Ovary (tissue), 7 donors: ENCODE measurements at regions not wholly inside any gene's neighbourhood (a gene's known extent, or its start where the extent isn't known, plus 50 kb on each side); places are given as distances from the start of the nearest gene placed in this dataset.

ENCODE experiments used
- DNase-seq, 5 donors: peaks; one replicate each; pipeline ENCODE4 v3.0.0-alpha.2; 2019 to 2020
- H3K27ac ChIP-seq, 2 donors: fragments of 200-600 bp; one replicate each; pipeline versions ENCODE4 v1.5.1 to v1.8.0; 2019 to 2022
- H3K27me3 ChIP-seq: fragments of 200-600 bp; one replicate; pipeline ENCODE4 v1.8.0; 2022
- H3K36me3 ChIP-seq: fragments of 200-600 bp; sonication (generic); one replicate; pipeline ENCODE4 v1.5.1; 2019
- H3K4me1 ChIP-seq: one replicate; pipeline ENCODE4 v1.8.1; 2013; ENCODE audit warnings: mild to moderate bottlenecking, moderate library complexity; ENCODE audit not compliant: insufficient read depth
- H3K4me3 ChIP-seq: fragments of 200-600 bp; sonication (generic); one replicate; pipeline ENCODE4 v1.5.1; 2017
- H3K9me3 ChIP-seq, 2 donors: fragments of 200-600 bp in 1 of 2; sonication (generic) in 1 of 2; one replicate each; pipeline versions ENCODE4 v1.5.1 to v1.8.1; 2013 to 2019; ENCODE audit warnings: mild to moderate bottlenecking in 1 of 2, moderate library complexity in 1 of 2
- CTCF ChIP-seq, 3 donors: fragments of 450-650 bp in 2 of 3; fragments of 200-600 bp in 1 of 3; IDR thresholded peaks; one replicate each; pipeline versions ENCODE4 v1.5.1 to v1.8.0; 2016 to 2022; ENCODE audit warnings: antibody characterized with exemption in 3 of 3, mild to moderate bottlenecking in 1 of 3
- EP300 ChIP-seq: sonication (generic); formaldehyde crosslinking; IDR thresholded peaks from one replicate; pipeline ENCODE4 v1.6.1; 2017; ENCODE audit warnings: antibody characterized with exemption
- POLR2A ChIP-seq: fragments of 450-650 bp; IDR thresholded peaks from one replicate; pipeline ENCODE4 v1.6.1; 2017; ENCODE audit warnings: antibody characterized with exemption, mild to moderate bottlenecking, moderate library complexity
- WGBS, 3 donors: extraction: QIAGEN DNeasy Blood & Tissue Kit in 1 of 3; methylation state at CpG; one replicate each; pipeline versions ENCODE4 v1.1.5 to v1.1.7; 2013 to 2017; 5-methylcytosine and 5-hydroxymethylcytosine counted together
- intact Hi-C, 4 donors: fragments of 100-400 bp; cut with DNase I; formaldehyde crosslinking; loops; one replicate each; pipeline versions ENCODE4 v1.11.0 to v1.15.1; 2022 to 2023
- donor health status: DM: no; HTN: no; CAD: no; lungs with moderate emphysema.
- donor health status: DM: no; HTN: no; CAD: no.
- donor health status: Bipolar disorder and iron deficiency.
- donor health status: DM: no; HTN: no; CAD: no.
- donor health status: DM: yes; HTN: yes; CAD: no.

GRCh38 chr1:4056422-4056821 is 156.3 kb upstream of the C1orf174 start:
- intact Hi-C loops: no loop called here
- WGBS, 3 donors: 84 to 88% (median 88%) methylated on average over 9 of the region's 9 CpGs
- no peaks in the 10 kb centered on the region for H3K36me3 ChIP-seq

DNA sequence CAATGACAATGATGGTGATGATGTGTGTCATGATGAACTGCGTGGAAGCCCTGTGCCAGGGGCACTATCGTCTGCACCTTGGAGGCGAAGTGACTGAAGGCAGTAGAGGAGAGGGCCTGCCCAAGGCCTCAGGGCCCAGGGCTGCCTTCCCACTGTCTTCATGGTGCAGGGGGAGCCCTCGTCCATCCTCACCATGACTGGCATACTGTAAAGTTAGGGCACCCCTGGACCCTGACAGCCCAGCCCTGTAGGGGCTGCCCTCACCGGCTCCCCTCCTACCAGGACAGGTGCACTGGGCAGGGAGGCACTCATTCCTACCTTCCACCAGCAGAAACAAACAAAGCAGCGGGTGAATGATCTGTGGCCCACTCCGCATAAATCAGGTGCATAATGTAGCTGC is 156.9 kb upstream of the C1orf174 start:
- intact Hi-C loops: no loop called here
- Histone ChIP-seq H3K36me3 (no peaks in the 10 kb centered on the region), H3K9me3 (no peaks in the 10 kb centered on the region), H3K4me1 (no peaks in the 10 kb centered on the region), H3K27me3 (no peaks in the 10 kb centered on the region), H3K4me3 (no peak overlapping the region), H3K27ac (no peak overlapping the region)
- TF ChIP-seq CTCF (IDR thresholded peaks at IDR 0.05) (no peak), EP300 (no peak), POLR2A (no peak)
- WGBS, 3 donors: 77 to 83% (median 82%) methylated on average over 7 of the region's 7 CpGs
- DNase-seq: no peak

More at GRCh38 chr1:4056422-4056821, 156.3 kb upstream of the C1orf174 start:
- TF ChIP-seq POLR2A (no peak), EP300 (no peak), CTCF (IDR thresholded peaks at IDR 0.05) (no peak)
- Histone ChIP-seq H3K4me3 (no peak overlapping the region), H3K27ac (no peak overlapping the region), H3K27me3 (no peaks in the 10 kb centered on the region), H3K4me1 (no peaks in the 10 kb centered on the region), H3K9me3 (no peaks in the 10 kb centered on the region)
- DNase-seq: no peak

DNA sequence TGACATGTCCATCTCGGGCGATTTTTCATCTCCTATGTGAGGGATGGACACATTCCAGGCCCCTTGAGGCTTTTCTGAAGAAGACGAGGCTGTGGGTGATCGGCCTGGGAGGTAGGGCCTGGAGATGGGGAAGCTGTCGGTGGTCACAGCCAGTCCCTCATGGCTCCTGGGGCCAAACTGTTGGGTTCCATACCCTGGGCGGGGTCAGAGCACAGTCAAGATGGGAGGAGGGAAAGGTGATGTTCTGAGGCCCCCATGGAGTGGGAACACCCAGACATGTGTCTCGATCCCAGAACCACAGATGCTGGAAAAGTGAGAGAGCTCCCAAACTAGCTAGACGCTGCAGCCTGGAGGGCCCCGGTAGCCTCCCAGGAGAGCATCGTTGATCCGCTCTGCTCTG is 157.5 kb upstream of the C1orf174 start:
- Histone ChIP-seq H3K27ac (no peak overlapping the region), H3K4me1 (no peaks in the 10 kb centered on the region), H3K4me3 (no peak overlapping the region), H3K36me3 (no peaks in the 10 kb centered on the region), H3K27me3 (no peaks in the 10 kb centered on the region), H3K9me3 (no peaks in the 10 kb centered on the region)
- no peak for TF ChIP-seq EP300
- no peak for TF ChIP-seq CTCF (IDR thresholded peaks at IDR 0.05)
- TF ChIP-seq POLR2A: no peak
- 79 to 81% (median 81%) methylated on average over 11 of the region's 11 CpGs for WGBS, 3 donors
- DNase-seq: no peak
- intact Hi-C loops: no loop called here

- Histone ChIP-seq H3K27me3 (no peaks in the 10 kb centered on the region), H3K9me3 (no peaks in the 10 kb centered on the region), H3K4me1 (no peaks in the 10 kb centered on the region), H3K4me3 (no peak overlapping the region), H3K36me3 (no peaks in the 10 kb centered on the region), H3K27ac (no peak overlapping the region)
- intact Hi-C loops: no loop called here
- 89 to 93% (median 91%) methylated on average over 14 of the region's 14 CpGs for WGBS, 3 donors
- TF ChIP-seq POLR2A: no peak
- TF ChIP-seq EP300: no peak
- TF ChIP-seq CTCF (IDR thresholded peaks at IDR 0.05): no peak
- DNase-seq: no peak
Measured at GRCh38 chr1:4058122-4058521, 158.1 kb upstream of the C1orf174 start.

DNA sequence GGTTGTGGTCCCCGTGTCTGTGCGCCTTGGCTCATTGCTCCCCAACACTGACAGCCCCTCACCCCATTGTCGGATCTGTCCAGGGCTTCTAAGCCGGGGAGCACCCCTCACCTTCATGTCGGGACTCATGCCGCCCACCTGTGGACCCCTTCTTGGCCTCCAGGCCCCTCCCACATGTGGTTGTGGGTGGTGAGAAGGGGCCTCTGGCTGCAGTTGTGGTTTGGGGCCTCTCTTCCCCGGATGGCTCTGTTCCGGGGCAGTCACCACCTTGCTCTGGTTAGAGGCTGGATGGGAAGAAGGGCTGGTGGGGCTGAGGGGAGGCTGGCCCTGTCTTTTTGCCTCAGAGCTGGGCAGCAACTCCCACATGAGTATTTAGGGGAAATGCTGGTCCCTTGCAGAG is 158.6 kb upstream of the C1orf174 start:
- Histone ChIP-seq H3K36me3 (no peaks in the 10 kb centered on the region), H3K4me3 (no peak overlapping the region), H3K9me3 (no peaks in the 10 kb centered on the region), H3K27me3 (no peaks in the 10 kb centered on the region), H3K27ac (no peak overlapping the region), H3K4me1 (no peaks in the 10 kb centered on the region)
- no peak for DNase-seq
- intact Hi-C loops: no loop called here
- TF ChIP-seq CTCF (IDR thresholded peaks at IDR 0.05) (no peak), POLR2A (no peak), EP300 (no peak)
- WGBS, 3 donors: 76 to 91% (median 79%) methylated on average over 7 to 8 of the region's 8 CpGs
